Neutrophil (primary cell): ENCODE measurements at regions not wholly inside any gene's neighbourhood (a gene's known extent, or its start where the extent isn't known, plus 50 kb on each side); places are given as distances from the start of the nearest gene placed in this dataset.

Experiments used
- H3K27ac ChIP-seq: fragments of 200-600 bp; sonication (generic); 2 replicates; pipeline ENCODE4 v1.5.1; 2016; ENCODE audit warnings: mild to moderate bottlenecking, moderate library complexity
- H3K27me3 ChIP-seq: fragments of 200-600 bp; sonication (generic); 2 replicates; pipeline ENCODE4 v1.6.0; 2016; ENCODE audit warnings: mild to moderate bottlenecking
- H3K36me3 ChIP-seq: fragments of 200-600 bp; sonication (generic); 2 replicates; pipeline ENCODE4 v1.5.1; 2017
- H3K4me1 ChIP-seq, 2 experiments: fragments of 200-600 bp in 1 of 2; sonication (generic) in 1 of 2; 1 replicate in 1 of 2; 2 replicates in 1 of 2; pipeline versions ENCODE4 v1.5.1 to v1.6.1; 2013 to 2016; ENCODE audit warnings: low read depth in 1 of 2, low read length in 1 of 2, mild to moderate bottlenecking in 1 of 2, moderate library complexity in 1 of 2; ENCODE audit not compliant: control insufficient read depth in 1 of 2, insufficient read depth in 1 of 2
- H3K4me3 ChIP-seq, 2 experiments: fragments of 200-600 bp in 1 of 2; sonication (generic) in 1 of 2; 1 replicate in 1 of 2; 2 replicates in 1 of 2; pipeline ENCODE4 v1.5.1; 2013 to 2016; ENCODE audit warnings: low read depth in 1 of 2, low read length in 1 of 2, mild to moderate bottlenecking in 1 of 2, moderate library complexity in 1 of 2
- H3K9me3 ChIP-seq: fragments of 200-600 bp; sonication (generic); 2 replicates; pipeline ENCODE4 v1.5.1; 2016
- TF ChIP-seq, protein P1 (sequence below): fragments of 200-600 bp; sonication (generic); IDR thresholded peaks from 2 replicates; pipeline ENCODE4 v1.5.1; 2016; ENCODE audit warnings: antibody characterized with exemption

GRCh38 chr21:35849144-35849543, 211.2 kb downstream of the SETD4 start:
- Histone ChIP-seq H3K4me3 (no peak overlapping the region), H3K4me1 (no peaks in the 10 kb centered on the region), H3K36me3 (no peaks in the 10 kb centered on the region), H3K27ac (no peak overlapping the region), H3K9me3 (no peaks in the 10 kb centered on the region), H3K27me3 (no peaks in the 10 kb centered on the region)
- TF ChIP-seq, protein P1, sequence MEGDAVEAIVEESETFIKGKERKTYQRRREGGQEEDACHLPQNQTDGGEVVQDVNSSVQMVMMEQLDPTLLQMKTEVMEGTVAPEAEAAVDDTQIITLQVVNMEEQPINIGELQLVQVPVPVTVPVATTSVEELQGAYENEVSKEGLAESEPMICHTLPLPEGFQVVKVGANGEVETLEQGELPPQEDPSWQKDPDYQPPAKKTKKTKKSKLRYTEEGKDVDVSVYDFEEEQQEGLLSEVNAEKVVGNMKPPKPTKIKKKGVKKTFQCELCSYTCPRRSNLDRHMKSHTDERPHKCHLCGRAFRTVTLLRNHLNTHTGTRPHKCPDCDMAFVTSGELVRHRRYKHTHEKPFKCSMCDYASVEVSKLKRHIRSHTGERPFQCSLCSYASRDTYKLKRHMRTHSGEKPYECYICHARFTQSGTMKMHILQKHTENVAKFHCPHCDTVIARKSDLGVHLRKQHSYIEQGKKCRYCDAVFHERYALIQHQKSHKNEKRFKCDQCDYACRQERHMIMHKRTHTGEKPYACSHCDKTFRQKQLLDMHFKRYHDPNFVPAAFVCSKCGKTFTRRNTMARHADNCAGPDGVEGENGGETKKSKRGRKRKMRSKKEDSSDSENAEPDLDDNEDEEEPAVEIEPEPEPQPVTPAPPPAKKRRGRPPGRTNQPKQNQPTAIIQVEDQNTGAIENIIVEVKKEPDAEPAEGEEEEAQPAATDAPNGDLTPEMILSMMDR = no peak

GRCh38 chr21:35843911-35844667, 216.2 kb downstream of the SETD4 start:
- Histone ChIP-seq H3K9me3 (no peaks in the 10 kb centered on the region), H3K36me3 (no peaks in the 10 kb centered on the region), H3K27me3 (no peaks in the 10 kb centered on the region), H3K27ac (no peak overlapping the region), H3K4me3 (no peak overlapping the region), H3K4me1 (no peaks in the 10 kb centered on the region)
- TF ChIP-seq, protein P1 = no peak

- Histone ChIP-seq H3K4me3 (no peak overlapping the region), H3K4me1 (no peaks in the 10 kb centered on the region), H3K9me3 (no peaks in the 10 kb centered on the region), H3K27ac (no peak overlapping the region), H3K27me3 (no peaks in the 10 kb centered on the region), H3K36me3 (no peaks in the 10 kb centered on the region)
- TF ChIP-seq, protein P1 = no peak
Measured at GRCh38 chr21:35840949-35841348, 219.4 kb downstream of the SETD4 start.

- H3K4me3 ChIP-seq = no peak overlapping the region
- no peaks in the 10 kb centered on the region for H3K9me3 ChIP-seq
- H3K27me3 ChIP-seq = no peaks in the 10 kb centered on the region
- no peak overlapping the region for H3K27ac ChIP-seq
- TF ChIP-seq, protein P1 = peak; percentile 43
- H3K36me3 ChIP-seq = no peaks in the 10 kb centered on the region
- H3K4me1 ChIP-seq = no peaks in the 10 kb centered on the region
Measured at GRCh38 chr21:35840197-35840799, 220.0 kb downstream of the SETD4 start.

DNA sequence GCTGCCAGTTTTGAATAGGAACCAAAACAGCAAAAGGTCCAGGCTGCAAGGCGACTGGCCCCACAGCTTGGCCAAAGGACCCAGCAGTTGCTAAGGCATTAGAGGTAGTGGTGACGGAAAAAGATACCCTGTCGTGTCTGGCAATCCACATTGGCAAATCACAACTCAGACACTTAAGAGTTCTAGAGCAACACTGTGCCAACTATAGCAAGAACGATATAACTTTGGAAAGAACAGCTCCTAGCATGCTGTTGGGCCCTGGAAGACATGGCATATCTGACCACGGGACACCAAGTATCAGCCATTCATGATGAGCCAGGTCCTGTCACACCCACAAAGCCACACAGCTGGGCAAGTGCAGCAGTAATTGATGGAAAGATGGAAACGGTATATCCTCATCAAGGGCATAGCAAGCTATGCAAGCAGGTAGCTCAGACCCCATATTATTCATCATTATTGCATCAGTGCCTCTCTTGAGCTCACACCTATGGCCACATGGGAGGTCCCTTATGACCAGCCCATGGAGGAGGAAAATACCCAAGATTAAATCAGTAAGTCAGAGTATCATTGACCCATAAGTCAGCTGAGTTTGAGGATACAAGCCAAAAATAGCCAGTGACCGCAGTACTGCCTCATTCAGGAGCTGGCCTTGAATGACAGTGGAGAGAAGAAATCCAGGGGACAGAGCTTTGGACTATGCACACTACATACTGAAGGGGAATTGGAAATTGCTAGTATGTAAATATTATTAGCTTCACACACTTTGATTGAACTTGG, 221.2 kb downstream of the SETD4 start:
- H3K9me3 ChIP-seq = no peaks in the 10 kb centered on the region
- H3K4me3 ChIP-seq = no peak overlapping the region
- H3K4me1 ChIP-seq = no peaks in the 10 kb centered on the region
- no peaks in the 10 kb centered on the region for H3K27me3 ChIP-seq
- TF ChIP-seq, protein P1 = no peak
- no peaks in the 10 kb centered on the region for H3K36me3 ChIP-seq
- H3K27ac ChIP-seq = no peak overlapping the region
